ENCODE measurements at regions not wholly inside any gene's neighbourhood (a gene's known extent, or its start where the extent isn't known, plus 50 kb on each side); places are given as distances from the start of the nearest gene placed in this dataset.

- TF ChIP-seq CTCF (IDR thresholded peaks at IDR 0.05 in 8 of 11, conservative IDR thresholded peaks at IDR 0.05 in 3 of 11) (no peak), POLR2A (IDR thresholded peaks at IDR 0.05) (no peak), POLR2AphosphoS5 (IDR thresholded peaks at IDR 0.05) (no peak)
Observed at GRCh38 chr11:110773442-110773841, 61.2 kb upstream of the ARHGAP20 start.

Data from spleen (tissue), 7 donors.